CD4-positive, CD25-positive, alpha-beta regulatory T cell (primary cell): ENCODE measurements at regions not wholly inside any gene's neighbourhood (a gene's known extent, or its start where the extent isn't known, plus 50 kb on each side); places are given as distances from the start of the nearest gene placed in this dataset.

ENCODE experiments used
- ATAC-seq, 2 donors: fragments of 150-1000 bp; cut with Tn5 transposase; one replicate each; pipeline ENCODE4 v1.10.0; 2021; ENCODE audit warnings: low read depth in 2 of 2, moderate number of reproducible peaks in 2 of 2, moderate library complexity in 1 of 2
- DNase-seq, 3 donors: peaks; one replicate each; pipeline versions ENCODE4 v3.0.0 to v3.0.0-alpha.2; 2012 to 2022; ENCODE audit warnings: mixed read lengths in 1 of 3
- H3K27ac ChIP-seq: one replicate; pipeline ENCODE4 v1.7.0; 2013; ENCODE audit warnings: mild to moderate bottlenecking, low read length; ENCODE audit not compliant: insufficient read depth, poor library complexity, severe bottlenecking
- H3K27me3 ChIP-seq: one replicate; pipeline ENCODE4 v1.7.0; 2013; ENCODE audit warnings: low read length; ENCODE audit not compliant: control insufficient read depth, insufficient read depth
- H3K36me3 ChIP-seq: one replicate; pipeline ENCODE4 v1.7.0; 2013; ENCODE audit warnings: mild to moderate bottlenecking, low read length, moderate library complexity; ENCODE audit not compliant: control insufficient read depth, insufficient read depth
- H3K4me1 ChIP-seq: 2 replicates; pipeline ENCODE4 v1.7.0; 2013; ENCODE audit warnings: mild to moderate bottlenecking, low read length; ENCODE audit not compliant: insufficient read depth, control insufficient read depth, poor library complexity, severe bottlenecking
- H3K4me3 ChIP-seq: one replicate; pipeline ENCODE4 v1.7.0; 2013; ENCODE audit warnings: low read depth, mild to moderate bottlenecking, low read length, moderate library complexity
- H3K9me3 ChIP-seq, 2 experiments: 1 replicate in 1 of 2; 2 replicates in 1 of 2; pipeline ENCODE4 v1.7.0; 2013; ENCODE audit warnings: low read length in 2 of 2, mild to moderate bottlenecking in 1 of 2, moderate library complexity in 1 of 2; ENCODE audit not compliant: control insufficient read depth in 2 of 2
- H3K27ac Mint-ChIP-seq, 3 donors: one replicate each; pipeline ENCODE4 v1.8.0; 2020 to 2022; ENCODE audit warnings: mild to moderate bottlenecking in 3 of 3, mixed read lengths in 3 of 3, moderate library complexity in 2 of 3
- H3K27me3 Mint-ChIP-seq: one replicate; pipeline ENCODE4 v1.8.0; 2022; ENCODE audit warnings: mild to moderate bottlenecking, mixed read lengths
- H3K36me3 Mint-ChIP-seq: one replicate; pipeline ENCODE4 v1.8.0; 2020; ENCODE audit warnings: mixed read lengths
- H3K4me1 Mint-ChIP-seq, 4 donors: one replicate each; pipeline ENCODE4 v1.8.0; 2020 to 2022; ENCODE audit warnings: mixed read lengths in 4 of 4, mild to moderate bottlenecking in 1 of 4
- H3K4me3 Mint-ChIP-seq, 4 donors: one replicate each; pipeline ENCODE4 v1.8.0; 2020 to 2022; ENCODE audit warnings: mild to moderate bottlenecking in 4 of 4, mixed read lengths in 4 of 4, moderate library complexity in 3 of 4
- H3K9me3 Mint-ChIP-seq, 7 donors: one replicate each; pipeline ENCODE4 v1.8.0; 2020 to 2022; ENCODE audit warnings: mixed read lengths in 7 of 7, mild to moderate bottlenecking in 3 of 7, moderate library complexity in 2 of 7

DNA sequence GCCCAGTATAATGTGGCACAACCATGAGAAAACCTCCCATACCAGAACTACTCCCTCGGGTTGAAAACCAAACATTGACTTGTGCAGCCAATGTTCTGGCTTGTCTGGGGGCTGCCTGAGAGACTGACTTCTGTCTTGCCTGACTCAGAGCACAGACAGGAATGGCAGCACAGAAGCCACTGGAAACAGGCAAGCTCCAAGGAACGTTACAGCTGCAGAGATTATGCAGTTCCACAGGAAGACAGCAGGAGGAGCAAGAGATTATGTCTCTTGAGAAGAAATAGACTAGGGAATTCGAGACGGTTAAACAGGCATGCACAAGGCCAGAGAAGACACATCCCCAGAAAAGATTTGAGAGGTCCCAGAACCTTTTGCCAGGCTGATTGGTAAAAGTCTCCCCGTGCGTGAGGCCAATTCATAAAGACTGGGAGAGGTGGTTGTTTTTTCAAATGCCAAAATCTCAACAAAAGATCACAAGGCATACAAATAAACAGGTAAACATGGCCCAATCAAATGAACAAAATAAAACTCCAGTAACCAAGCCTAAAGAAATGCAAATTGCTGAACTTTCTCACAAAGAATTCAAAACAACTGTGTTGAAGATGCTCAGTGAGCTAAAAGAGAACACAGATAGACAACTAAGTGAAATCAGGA lies 90.6 kb upstream of the CDH5 start:
- Mint-ChIP-seq H3K9me3 (peaks cover 0 to 15% (median 9%) of the 10 kb centered on the region in 7 donors), H3K27ac (peak overlapping the region in 1 of 3 donors; percentile 2), H3K36me3 (no peaks in the 10 kb centered on the region), H3K4me1 (peaks cover 0 to 12% (median 4%) of the 10 kb centered on the region in 4 donors), H3K27me3 (peaks cover 19% of the 10 kb centered on the region), H3K4me3 (no peak overlapping the region)
- Histone ChIP-seq H3K27me3 (peaks cover 8% of the 10 kb centered on the region), H3K27ac (no peak overlapping the region), H3K4me1 (no peaks in the 10 kb centered on the region), H3K36me3 (no peaks in the 10 kb centered on the region), H3K9me3 (peaks cover 3 to 8% of the 10 kb centered on the region in 2 experiments), H3K4me3 (no peak overlapping the region)
- DNase-seq (peak in 1 of 3 donors; percentile 30), ATAC-seq (no peak)

DNA sequence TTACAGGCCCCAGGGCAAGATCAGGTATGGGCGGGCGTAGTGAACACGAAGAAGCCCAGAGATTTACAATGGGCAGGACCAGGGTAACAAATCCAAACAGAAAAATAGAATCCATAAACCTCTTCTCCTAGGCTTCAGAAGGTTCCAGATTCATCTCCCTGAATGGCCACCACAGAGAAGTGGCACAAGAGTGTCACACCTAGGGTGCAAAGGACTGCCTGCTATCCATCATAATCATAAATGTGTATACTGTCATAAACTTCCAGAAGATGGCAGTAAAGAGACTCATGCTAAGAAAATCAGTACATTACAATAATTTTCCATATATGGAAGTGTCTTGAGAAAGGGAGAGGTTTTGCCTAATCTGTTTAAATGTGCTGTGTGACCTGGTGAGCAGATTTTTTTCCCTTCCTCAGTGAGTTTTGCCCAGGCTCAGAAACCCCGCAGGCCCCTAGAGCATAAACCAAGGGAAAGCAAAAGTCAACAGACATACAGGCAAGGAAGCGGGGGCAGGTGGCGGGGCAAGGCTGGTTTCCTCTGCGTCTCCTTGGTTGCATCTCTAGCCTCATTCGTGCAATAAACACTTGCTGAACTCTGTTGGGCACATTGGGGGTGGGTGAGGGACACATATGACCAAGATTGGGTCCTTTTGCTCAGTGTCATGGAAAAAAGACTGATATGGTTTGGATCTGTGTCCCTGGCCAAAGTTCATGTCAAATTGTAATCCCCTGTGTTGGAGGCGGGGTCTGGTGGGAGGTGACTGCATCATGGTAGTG lies 92.0 kb upstream of the CDH5 start:
- Mint-ChIP-seq H3K4me3 (peak overlapping the region in 2 of 4 donors; percentile 15 to 42), H3K4me1 (peaks cover 0 to 17% (median 1%) of the 10 kb centered on the region in 4 donors), H3K9me3 (peaks cover 0 to 15% (median 5%) of the 10 kb centered on the region in 7 donors), H3K27ac (no peak overlapping the region), H3K27me3 (peaks cover 19% of the 10 kb centered on the region), H3K36me3 (no peaks in the 10 kb centered on the region)
- no peak overlapping the region for H3K27ac ChIP-seq
- no peaks in the 10 kb centered on the region for H3K36me3 ChIP-seq
- DNase-seq (peak in 1 of 3 donors; percentile 33), ATAC-seq (peak in 1 of 2 donors; percentile 35)
- H3K27me3 ChIP-seq, result no peaks in the 10 kb centered on the region
- peaks cover 6% of the 10 kb centered on the region for H3K4me1 ChIP-seq
- peaks cover 0 to 6% of the 10 kb centered on the region in 2 experiments for H3K9me3 ChIP-seq
- no peak overlapping the region for H3K4me3 ChIP-seq

DNA sequence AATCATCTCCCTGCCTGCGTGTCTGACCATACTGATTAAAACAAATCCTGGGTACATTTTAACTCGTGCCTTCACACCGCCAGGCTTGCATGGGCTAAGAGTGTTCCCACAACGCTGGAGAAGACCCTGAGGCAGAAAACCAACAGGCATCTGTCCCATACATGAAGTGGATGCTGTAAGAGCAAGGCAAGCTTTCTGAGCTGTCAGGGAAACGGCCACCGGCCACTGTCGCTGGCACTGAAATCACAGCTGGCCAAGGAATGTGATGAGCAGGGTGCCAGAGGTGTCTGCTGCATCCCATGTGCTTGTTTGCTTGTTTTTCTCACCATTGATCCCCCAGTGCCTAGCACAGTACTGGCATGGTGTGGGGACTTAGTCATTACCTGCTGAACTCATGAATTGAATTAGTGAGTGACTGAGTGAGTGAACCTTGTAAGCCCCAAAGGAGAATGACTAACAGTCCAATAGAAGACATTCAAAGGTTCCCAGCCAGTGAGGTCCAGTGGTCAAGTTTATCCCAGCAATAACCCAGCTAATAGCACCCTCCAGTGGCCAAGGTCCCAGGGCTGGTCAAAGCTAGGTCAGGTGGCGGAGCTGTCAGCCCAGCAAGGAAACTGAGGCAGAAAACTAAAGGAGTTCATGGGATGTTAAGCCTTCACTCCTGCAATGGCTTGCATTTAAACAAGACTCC lies 92.7 kb upstream of the CDH5 start:
- H3K27me3 Mint-ChIP-seq, result peaks cover 25% of the 10 kb centered on the region
- Histone ChIP-seq H3K27me3 (no peaks in the 10 kb centered on the region), H3K4me3 (no peak overlapping the region), H3K4me1 (peaks cover 6% of the 10 kb centered on the region), H3K27ac (no peak overlapping the region), H3K36me3 (no peaks in the 10 kb centered on the region), H3K9me3 (peaks cover 0 to 1% of the 10 kb centered on the region in 2 experiments)
- peaks cover 0 to 9% (median 3%) of the 10 kb centered on the region in 7 donors for H3K9me3 Mint-ChIP-seq
- H3K36me3 Mint-ChIP-seq, result no peaks in the 10 kb centered on the region
- ATAC-seq (no peak), DNase-seq (no peak)
- H3K4me1 Mint-ChIP-seq, result peaks cover 0 to 19% (median 1%) of the 10 kb centered on the region in 4 donors
- no peak overlapping the region for H3K4me3 Mint-ChIP-seq
- H3K27ac Mint-ChIP-seq, result no peak overlapping the region

DNA sequence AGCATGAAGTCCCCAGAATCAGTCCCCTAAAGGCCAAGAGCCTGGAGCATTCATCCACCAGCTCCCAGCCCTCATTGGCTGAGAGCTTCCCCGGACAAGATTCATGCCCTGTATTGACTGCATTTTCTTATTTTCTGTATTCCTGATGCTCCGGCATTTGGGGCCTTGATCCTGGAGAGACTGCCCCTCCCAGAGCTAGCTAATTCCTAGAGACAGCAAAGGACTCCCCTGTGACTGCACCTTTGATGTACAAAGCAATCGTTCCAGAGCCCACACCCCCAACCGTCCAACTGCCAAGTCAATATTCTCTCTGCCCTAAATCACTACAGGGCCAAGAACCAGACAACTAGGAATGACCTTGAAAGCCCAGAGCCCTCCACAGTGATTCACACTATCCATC lies 93.4 kb upstream of the CDH5 start:
- no peak overlapping the region for H3K27ac ChIP-seq
- H3K9me3 ChIP-seq, result no peaks in the 10 kb centered on the region
- no peaks in the 10 kb centered on the region for H3K27me3 ChIP-seq
- Mint-ChIP-seq H3K27ac (no peak overlapping the region), H3K4me3 (no peak overlapping the region), H3K9me3 (peaks cover 0 to 7% (median 0%) of the 10 kb centered on the region in 7 donors), H3K27me3 (peaks cover 32% of the 10 kb centered on the region), H3K4me1 (peaks cover 0 to 19% (median 1%) of the 10 kb centered on the region in 4 donors), H3K36me3 (no peaks in the 10 kb centered on the region)
- peaks cover 6% of the 10 kb centered on the region for H3K4me1 ChIP-seq
- ATAC-seq (no peak), DNase-seq (no peak)
- H3K4me3 ChIP-seq, result no peak overlapping the region
- no peaks in the 10 kb centered on the region for H3K36me3 ChIP-seq

DNA sequence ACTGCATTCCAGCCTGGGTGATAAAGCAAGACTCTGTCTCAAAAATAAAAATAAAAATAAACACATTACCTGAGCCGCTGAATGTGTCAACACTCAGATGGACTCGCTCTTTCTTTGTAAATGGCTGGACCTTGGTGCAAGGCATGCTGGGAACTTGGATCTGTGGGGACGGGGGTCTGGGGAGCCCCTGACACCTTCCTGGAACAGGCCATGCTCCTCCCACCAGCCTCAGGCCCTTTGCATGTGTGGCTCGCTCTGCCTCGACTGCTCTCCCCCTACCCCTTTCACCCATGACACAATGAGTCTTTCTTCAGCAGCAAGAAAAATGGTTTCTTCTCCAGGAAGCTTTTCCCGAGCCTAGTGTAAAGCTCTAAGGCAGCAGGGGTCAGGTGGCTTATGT lies 94.0 kb upstream of the CDH5 start:
- no peaks in the 10 kb centered on the region for H3K9me3 ChIP-seq
- Mint-ChIP-seq H3K4me3 (no peak overlapping the region), H3K9me3 (peaks cover 0 to 7% (median 0%) of the 10 kb centered on the region in 7 donors), H3K4me1 (peaks cover 0 to 19% (median 1%) of the 10 kb centered on the region in 4 donors), H3K27me3 (peaks cover 38% of the 10 kb centered on the region), H3K36me3 (no peaks in the 10 kb centered on the region), H3K27ac (no peak overlapping the region)
- DNase-seq, result no peak
- no peak overlapping the region for H3K4me3 ChIP-seq
- H3K27ac ChIP-seq, result no peak overlapping the region
- no peak for ATAC-seq
- H3K36me3 ChIP-seq, result no peaks in the 10 kb centered on the region
- peaks cover 6% of the 10 kb centered on the region for H3K4me1 ChIP-seq
- no peaks in the 10 kb centered on the region for H3K27me3 ChIP-seq

DNA sequence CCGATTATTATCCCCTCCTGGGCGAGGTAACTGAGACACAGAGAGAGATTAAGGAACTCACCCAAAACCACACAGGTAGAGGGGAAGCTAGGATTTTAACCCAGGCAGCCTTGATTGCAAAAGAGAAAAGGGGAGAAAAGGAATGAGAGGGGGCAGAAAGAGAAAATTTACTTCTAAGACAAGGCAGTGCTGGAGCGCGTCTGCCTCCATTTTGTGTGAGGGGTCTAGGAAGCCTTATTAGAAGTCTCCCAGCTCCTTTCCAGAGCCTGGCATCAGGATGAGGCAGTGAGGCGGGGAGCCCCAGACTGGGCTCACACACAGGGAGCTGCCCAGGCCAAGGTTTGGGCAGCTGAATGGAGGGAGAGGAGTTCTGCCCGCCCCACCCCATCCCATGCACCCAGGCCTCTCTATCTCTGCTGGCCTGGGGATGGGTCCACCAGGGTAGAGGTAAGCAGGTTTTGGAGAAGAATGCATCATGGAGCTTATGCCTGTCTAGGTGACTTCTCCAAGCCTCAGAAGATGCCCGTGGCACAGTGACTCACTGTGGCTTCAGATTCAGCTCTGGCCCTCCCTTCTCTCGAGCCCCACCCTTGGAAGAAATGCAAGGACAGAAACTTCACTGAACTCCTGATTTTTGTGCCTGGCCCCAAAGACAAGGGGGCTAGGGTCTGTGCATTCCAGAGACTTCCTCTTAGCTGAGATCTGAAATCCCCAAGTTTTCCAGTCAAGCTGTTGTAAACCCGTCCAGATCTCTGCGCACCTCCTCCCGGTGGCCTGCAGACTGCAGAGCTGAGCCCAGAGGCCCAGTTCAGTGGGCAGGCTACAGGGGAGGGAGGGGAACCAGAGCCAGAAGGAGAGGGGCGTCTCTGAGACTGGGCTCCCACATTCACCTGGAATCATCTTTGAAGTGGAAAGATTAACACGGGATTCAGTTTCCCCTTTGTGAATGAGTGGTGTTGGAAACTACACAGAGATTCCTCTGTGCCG lies 95.1 kb upstream of the CDH5 start:
- DNase-seq (no peak), ATAC-seq (no peak)
- H3K36me3 ChIP-seq, result no peaks in the 10 kb centered on the region
- H3K36me3 Mint-ChIP-seq, result no peaks in the 10 kb centered on the region
- H3K27ac ChIP-seq, result no peak overlapping the region
- H3K9me3 ChIP-seq, result no peaks in the 10 kb centered on the region
- peaks cover 6% of the 10 kb centered on the region for H3K4me1 ChIP-seq
- no peaks in the 10 kb centered on the region for H3K27me3 ChIP-seq
- peaks cover 48% of the 10 kb centered on the region for H3K27me3 Mint-ChIP-seq
- H3K4me3 Mint-ChIP-seq, result no peak overlapping the region
- H3K9me3 Mint-ChIP-seq, result peaks cover 0 to 7% (median 0%) of the 10 kb centered on the region in 7 donors
- H3K27ac Mint-ChIP-seq, result no peak overlapping the region
- H3K4me1 Mint-ChIP-seq, result peaks cover 0 to 21% (median 1%) of the 10 kb centered on the region in 4 donors
- H3K4me3 ChIP-seq, result no peak overlapping the region
